A549 (cell line): ENCODE measurements at regions not wholly inside any gene's neighbourhood (a gene's known extent, or its start where the extent isn't known, plus 50 kb on each side); places are given as distances from the start of the nearest gene placed in this dataset.
"Not testable (repeated sequence)": the region's sequence is repeated elsewhere in the genome, so short reads cannot be mapped to it uniquely, and the experiment has no call there.

Experiments used
- ATAC-seq, 2 experiments: fragments of 200-7000 bp in 1 of 2; fragments of >200 bp in 1 of 2; cut with Nextera tagmentation in 1 of 2; cut with Tn5 transposase in 1 of 2; 3 replicates each; pipeline versions ENCODE4 v1.8.0 to v1.9.1; 2018 to 2020; ENCODE audit warnings: mild to moderate bottlenecking in 1 of 2, moderate library complexity in 1 of 2
- CTCF ChIA-PET: fragments of 300-600 bp; sonication (Branson Sonifier 250); formaldehyde crosslinking; extraction: SDS; loops from one replicate; lab custom pipeline; 2021; ENCODE audit warnings: antibody characterized with exemption, inconsistent platforms; lab: Yijun Ruan, JAX
- POLR2A ChIA-PET: fragments of 350-600 bp; formaldehyde crosslinking; extraction: SDS; loops from one replicate; lab custom pipeline; 2021; ENCODE audit warnings: antibody characterized with exemption, inconsistent platforms; lab: Yijun Ruan, JAX
- DNase-seq, 2 experiments: peaks; one replicate each; pipeline versions ENCODE4 v3.0.0 to v3.0.0-alpha.2; 2011 to 2016; ENCODE audit warnings: low read depth in 1 of 2, low spot score in 1 of 2
- FAIRE-seq: peaks from 2 replicates; lab custom pipeline; 2011; peaks lifted over from hg19 to GRCh38; lab: Jason Lieb, UNC
- H3K27ac ChIP-seq, 2 experiments: fragments of >200 bp; sonication (Bioruptor Twin); formaldehyde crosslinking; 3 replicates each; pipeline ENCODE4 v1.5.1; 2016 to 2017
- H3K4me1 ChIP-seq: fragments of >200 bp; sonication (Bioruptor Twin); formaldehyde crosslinking; 3 replicates; pipeline ENCODE4 v1.6.1; 2016
- H3K4me2 ChIP-seq: fragments of >200 bp; sonication (Bioruptor Twin); formaldehyde crosslinking; 3 replicates; pipeline ENCODE4 v1.6.1; 2016
- H3K4me3 ChIP-seq: fragments of >200 bp; sonication (Bioruptor Twin); formaldehyde crosslinking; 3 replicates; pipeline ENCODE4 v1.5.1; 2016
- H3K9me3 ChIP-seq: fragments of >200 bp; sonication (Bioruptor Twin); formaldehyde crosslinking; 3 replicates; pipeline ENCODE4 v1.6.1; 2016
- ATOH8 ChIP-seq: fragments of 250-450 bp; sonication (Bioruptor Pico); IDR thresholded peaks from 2 replicates; pipeline ENCODE4 v1.5.0; 2020; ENCODE audit warnings: low read depth, mild to moderate bottlenecking, moderate library complexity
- CBX2 ChIP-seq: fragments of 200-600 bp; sonication (generic); IDR thresholded peaks from 2 replicates; pipeline ENCODE4 v1.6.1; 2016; ENCODE audit warnings: low read depth, mild to moderate bottlenecking, borderline replicate concordance
- CEBPB ChIP-seq, 2 experiments: fragments of >200 bp in 1 of 2; sonication (Bioruptor Twin) in 1 of 2; formaldehyde crosslinking in 1 of 2; IDR thresholded peaks; 2 replicates each; pipeline ENCODE4 v1.6.1; 2012 to 2016
- EHF ChIP-seq: fragments of 250-450 bp; sonication (Bioruptor Pico); IDR thresholded peaks from 2 replicates; pipeline ENCODE4 v1.5.0; 2020; ENCODE audit warnings: mild to moderate bottlenecking
- FOSL2 ChIP-seq, 2 experiments: fragments of 450-650 bp in 1 of 2; fragments of >200 bp in 1 of 2; sonication (Bioruptor Twin) in 1 of 2; formaldehyde crosslinking; IDR thresholded peaks; 2 replicates each; pipeline versions ENCODE4 v1.5.0 to v1.6.1; 2016 to 2020; ENCODE audit warnings: mild to moderate bottlenecking in 1 of 2, moderate library complexity in 1 of 2
- FOXS1 ChIP-seq: fragments of 250-450 bp; sonication (Bioruptor Pico); IDR thresholded peaks from 2 replicates; pipeline ENCODE4 v1.5.0; 2020; ENCODE audit warnings: mild to moderate bottlenecking, moderate library complexity
- HOXA7 ChIP-seq: fragments of 250-450 bp; sonication (Bioruptor Pico); IDR thresholded peaks from 2 replicates; pipeline ENCODE4 v1.5.0; 2020; ENCODE audit warnings: mild to moderate bottlenecking, moderate library complexity
- HOXB5 ChIP-seq: fragments of 250-450 bp; sonication (Bioruptor Pico); IDR thresholded peaks from 2 replicates; pipeline ENCODE4 v1.5.0; 2020; ENCODE audit warnings: mild to moderate bottlenecking, moderate library complexity
- KDM5A ChIP-seq: fragments of 200-600 bp; sonication (generic); IDR thresholded peaks from 2 replicates; pipeline ENCODE4 v1.6.1; 2016; ENCODE audit warnings: antibody characterized with exemption, mild to moderate bottlenecking
- MAFK ChIP-seq: fragments of 450-650 bp; IDR thresholded peaks from 2 replicates; pipeline ENCODE4 v1.6.1; 2014; ENCODE audit not compliant: partially characterized antibody
- NFE2L2 ChIP-seq: fragments of 150-350 bp; conservative IDR thresholded peaks from 2 replicates; pipeline ENCODE4 v1.6.1; 2014; ENCODE audit warnings: low read length
- NR3C1 ChIP-seq: fragments of >200 bp; sonication (Bioruptor Twin); formaldehyde crosslinking; IDR thresholded peaks from 3 replicates; pipeline ENCODE4 v1.6.1; 2017
- RNF2 ChIP-seq: fragments of 200-600 bp; sonication (generic); IDR thresholded peaks from 2 replicates; pipeline ENCODE4 v1.6.1; 2016; ENCODE audit warnings: low read depth, mild to moderate bottlenecking, antibody characterized with exemption, moderate library complexity, borderline replicate concordance
- TFCP2L1 ChIP-seq: fragments of 250-450 bp; sonication (Bioruptor Pico); IDR thresholded peaks from 2 replicates; pipeline ENCODE4 v1.5.0; 2021; ENCODE audit warnings: mild to moderate bottlenecking
- ZC3H11A ChIP-seq: fragments of 450-650 bp; IDR thresholded peaks from 2 replicates; pipeline ENCODE4 v1.6.1; 2014; ENCODE audit warnings: antibody characterized with exemption, mild to moderate bottlenecking
- ZFP36 ChIP-seq: fragments of 450-650 bp; IDR thresholded peaks from 2 replicates; pipeline ENCODE4 v1.6.1; 2014; ENCODE audit warnings: borderline replicate concordance; ENCODE audit not compliant: partially characterized antibody
- ZNF302 ChIP-seq: fragments of 250-450 bp; sonication (Bioruptor Pico); IDR thresholded peaks from 2 replicates; pipeline ENCODE4 v1.9.0; 2021; ENCODE audit warnings: inconsistent platforms, mild to moderate bottlenecking, moderate library complexity
- WGBS: methylation state at CpG from one replicate; pipeline ENCODE4 v1.1.6; 2017; ENCODE audit errors: missing lambda C conversion rate; 5-methylcytosine and 5-hydroxymethylcytosine counted together
- TF ChIP-seq, protein P1 (sequence below): fragments of >200 bp; sonication (Bioruptor Twin); formaldehyde crosslinking; IDR thresholded peaks from 2 replicates; pipeline ENCODE4 v1.6.1; 2016

- TF ChIP-seq HOXB5 (CRISPR knock-in tag), result no peak
These were observed 132.3 kb upstream of the TFPI start (continued) for GRCh38 chr2:187686416-187687024.

GRCh38 chr2:187687585-187687984 is 133.3 kb upstream of the TFPI start:
- Histone ChIP-seq H3K4me2 (no peak overlapping the region), H3K4me3 (no peak overlapping the region), H3K27ac (no peak overlapping the region)
- no peak for FAIRE-seq
- CTCF ChIA-PET, result no interaction called here
- 58% methylated on average over 2 of the region's 2 CpGs for WGBS
- no peak for DNase-seq
- POLR2A ChIA-PET, result no interaction called here
- no peak for ATAC-seq
- TF ChIP-seq HOXA7 (CRISPR knock-in tag) (no peak), RNF2 (no peak), FOXS1 (CRISPR knock-in tag) (no peak), ATOH8 (CRISPR knock-in tag) (no peak), EHF (no peak), HOXB5 (CRISPR knock-in tag) (no peak), CBX2 (no peak), CEBPB (IDR thresholded peaks at IDR 0.05) (no peak), ZNF302 (no peak), NR3C1 (no peak), KDM5A (no peak)
- TF ChIP-seq, protein P1, sequence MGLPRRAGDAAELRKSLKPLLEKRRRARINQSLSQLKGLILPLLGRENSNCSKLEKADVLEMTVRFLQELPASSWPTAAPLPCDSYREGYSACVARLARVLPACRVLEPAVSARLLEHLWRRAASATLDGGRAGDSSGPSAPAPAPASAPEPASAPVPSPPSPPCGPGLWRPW, result no peak
- TF ChIP-seq, all 56 proteins: peak for 0
- Histone ChIP-seq H3K4me1 (peaks cover 11% of the 10 kb centered on the region; the same call in 2 of the 3 replicates), H3K9me3 (no peaks in the 10 kb centered on the region)

- FAIRE-seq, result no peak
- Histone ChIP-seq H3K9me3 (no peaks in the 10 kb centered on the region), H3K4me3 (no peak overlapping the region), H3K27ac (no peak overlapping the region), H3K4me2 (peak overlapping the region; percentile 38; the same call in 2 of the 3 replicates), H3K4me1 (peaks cover 11% of the 10 kb centered on the region; the same call in 2 of the 3 replicates)
- ATAC-seq, result no peak
- CTCF ChIA-PET, result no interaction called here
- DNase-seq, result peak; percentile 6 to 7
- peak; percentile 29; the same call in 1 of the 2 replicates for TF ChIP-seq FOSL2 (IDR thresholded peaks at IDR 0.05)
- peak; percentile 62 for TF ChIP-seq FOSL2 (CRISPR knock-in tag; IDR thresholded peaks at IDR 0.05)
- TF ChIP-seq TFCP2L1, result no peak
- POLR2A ChIA-PET, result no interaction called here
These were observed 135.1 kb upstream of the TFPI start for GRCh38 chr2:187689372-187689771.

- CTCF ChIA-PET, result no interaction called here
- POLR2A ChIA-PET, result no interaction called here
- ATAC-seq, result no peak
- 79% methylated on average over 3 of the region's 3 CpGs for WGBS
- H3K27ac ChIP-seq, result no peak overlapping the region
- H3K4me1 ChIP-seq, result peaks cover 11% of the 10 kb centered on the region; the same call in 2 of the 3 replicates
- no peak overlapping the region for H3K4me3 ChIP-seq
- no peak overlapping the region for H3K4me2 ChIP-seq
- no peaks in the 10 kb centered on the region for H3K9me3 ChIP-seq
- TF ChIP-seq ZC3H11A, result no peak
- no peak for TF ChIP-seq ZFP36
- no peak for TF ChIP-seq NFE2L2
- peak; percentile 96 for TF ChIP-seq MAFK
- TF ChIP-seq, all 56 proteins: peak for 1
- DNase-seq, result no peak
- no peak for FAIRE-seq
These were observed 139.7 kb upstream of the TFPI start for GRCh38 chr2:187693923-187694322.

DNA sequence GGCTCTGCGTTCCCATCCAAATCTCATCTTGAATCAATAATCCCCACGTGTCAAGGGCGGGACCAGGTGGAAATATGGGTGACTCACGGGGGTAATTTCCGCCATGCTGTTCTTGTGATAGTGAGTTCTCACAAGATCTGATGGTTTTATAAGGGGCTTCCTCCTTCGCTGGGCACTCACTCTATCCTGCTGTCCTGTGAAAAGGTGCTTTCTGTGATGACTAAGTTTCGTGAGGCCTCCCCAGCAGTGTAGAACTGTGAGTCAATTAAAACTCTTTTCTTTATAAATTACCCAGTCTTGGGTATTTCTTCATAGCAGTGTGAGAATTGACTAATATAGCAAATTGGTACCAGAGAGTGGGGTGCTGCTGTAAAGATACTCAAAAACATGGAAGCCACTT is 142.4 kb upstream of the TFPI start:
- H3K9me3 ChIP-seq, H3K4me3 ChIP-seq, DNase-seq, ATAC-seq, CTCF ChIA-PET, H3K4me2 ChIP-seq, H3K27ac ChIP-seq, POLR2A ChIA-PET, FAIRE-seq, H3K4me1 ChIP-seq: not testable (repeated sequence)
- WGBS, result 76% methylated on average over 7 of the region's 7 CpGs
